SK-N-SH (cell line): ENCODE measurements at regions not wholly inside any gene's neighbourhood (a gene's known extent, or its start where the extent isn't known, plus 50 kb on each side); places are given as distances from the start of the nearest gene placed in this dataset.

Experiments used
- CTCF ChIA-PET: fragments of 300-600, 350-600 bp; formaldehyde crosslinking; extraction: SDS; loops from one replicate; lab custom pipeline; 2021; lab: Yijun Ruan, JAX
- POLR2A ChIA-PET: fragments of 350-600 bp; sonication (Branson Sonifier 250); formaldehyde crosslinking; extraction: SDS; loops from one replicate; lab custom pipeline; 2020; ENCODE audit warnings: antibody characterized with exemption, inconsistent platforms; lab: Yijun Ruan, JAX
- DNase-seq: peaks from one replicate; pipeline ENCODE4 v3.0.0; 2012
- H2AFZ ChIP-seq: fragments of 200-600 bp; sonication (generic); 2 replicates; pipeline ENCODE4 v1.8.1; 2016; ENCODE audit warnings: antibody characterized with exemption, mild to moderate bottlenecking, low read depth
- H3F3A ChIP-seq: fragments of 200-600 bp; sonication (generic); replicated peaks from 2 replicates; pipeline ENCODE3; 2016; ENCODE audit warnings: antibody characterized with exemption, mild to moderate bottlenecking; ENCODE audit not compliant: insufficient read depth
- H3K27ac ChIP-seq, 2 experiments: fragments of 200-500 bp in 1 of 2; fragments of 200-600 bp in 1 of 2; sonication (Bioruptor generic) in 1 of 2; sonication (generic), shearing (Covaris generic) in 1 of 2; 2 replicates each; pipeline versions ENCODE4 v1.5.1 to v1.6.1; 2014 to 2016; ENCODE audit warnings: low read depth in 2 of 2, inconsistent platforms in 1 of 2, low read length in 1 of 2, mild to moderate bottlenecking in 1 of 2, mixed read lengths in 1 of 2
- H3K27me3 ChIP-seq: fragments of 200-600 bp; sonication (generic), shearing (Covaris generic); 2 replicates; pipeline ENCODE4 v1.6.1; 2016; ENCODE audit warnings: mixed run types; ENCODE audit not compliant: insufficient read depth
- H3K36me3 ChIP-seq, 2 experiments: fragments of 200-500 bp in 1 of 2; fragments of 200-600 bp in 1 of 2; sonication (Bioruptor generic) in 1 of 2; sonication (generic) in 1 of 2; replicated peaks in 1 of 2; 2 replicates each; pipeline versions ENCODE3 to v1.5.1; 2014 to 2016; ENCODE audit warnings: low read length in 1 of 2, mild to moderate bottlenecking in 1 of 2; ENCODE audit not compliant: insufficient read depth in 2 of 2, control insufficient read depth in 1 of 2
- H3K4me1 ChIP-seq, 2 experiments: fragments of 200-500 bp in 1 of 2; fragments of 200-600 bp in 1 of 2; sonication (Bioruptor generic) in 1 of 2; sonication (generic), shearing (Covaris generic) in 1 of 2; 2 replicates each; pipeline versions ENCODE4 v1.5.1 to v1.6.1; 2014 to 2016; ENCODE audit warnings: low read depth in 1 of 2, low read length in 1 of 2, mixed run types in 1 of 2; ENCODE audit not compliant: insufficient read depth in 2 of 2, control insufficient read depth in 1 of 2
- H3K4me2 ChIP-seq: fragments of 200-600 bp; sonication (generic), shearing (Covaris generic); 2 replicates; pipeline ENCODE4 v1.6.1; 2017; ENCODE audit warnings: mixed run types
- H3K4me3 ChIP-seq, 2 experiments: fragments of 200-500 bp in 1 of 2; fragments of 200-600 bp in 1 of 2; sonication (Bioruptor generic) in 1 of 2; sonication (generic), shearing (Covaris generic) in 1 of 2; 2 replicates each; pipeline versions ENCODE4 v1.5.1 to v1.8.1; 2014 to 2016; ENCODE audit warnings: low read depth in 2 of 2, inconsistent platforms in 1 of 2, low read length in 1 of 2, mild to moderate bottlenecking in 1 of 2, mixed read lengths in 1 of 2, moderate library complexity in 1 of 2
- H3K79me2 ChIP-seq: fragments of 200-600 bp; sonication (generic); 2 replicates; pipeline ENCODE4 v1.8.1; 2017; ENCODE audit warnings: mild to moderate bottlenecking; ENCODE audit not compliant: insufficient read depth
- H3K9ac ChIP-seq: fragments of 200-600 bp; sonication (generic); 2 replicates; pipeline ENCODE4 v1.6.1; 2017; ENCODE audit warnings: mixed run types
- H3K9me2 ChIP-seq: fragments of 200-600 bp; sonication (generic); 2 replicates; pipeline ENCODE4 v1.6.1; 2017; ENCODE audit warnings: mixed run types
- H3K9me3 ChIP-seq: fragments of 200-600 bp; sonication (generic); 2 replicates; pipeline ENCODE4 v1.6.1; 2017; ENCODE audit warnings: mixed run types, mild to moderate bottlenecking, moderate library complexity
- H4K20me1 ChIP-seq: fragments of 200-600 bp; sonication (generic); 2 replicates; pipeline ENCODE4 v1.6.1; 2017; ENCODE audit warnings: mild to moderate bottlenecking, mixed run types; ENCODE audit not compliant: insufficient read depth
- CTCF ChIP-seq: fragments of 200-600 bp; sonication (generic); IDR thresholded peaks from 2 replicates; pipeline ENCODE4 v1.6.1; 2017; ENCODE audit warnings: antibody characterized with exemption, mild to moderate bottlenecking, moderate library complexity
- ELF1 ChIP-seq: IDR thresholded peaks from 2 replicates; pipeline ENCODE4 v1.4.0; 2012
- FOSL2 ChIP-seq: IDR thresholded peaks from 2 replicates; pipeline ENCODE4 v1.4.0; 2012; ENCODE audit warnings: low read depth, mild to moderate bottlenecking, moderate library complexity, borderline replicate concordance
- GATA2 ChIP-seq: sonication (generic); formaldehyde crosslinking; IDR thresholded peaks from 2 replicates; pipeline ENCODE4 v1.5.0; 2020; ENCODE audit warnings: mild to moderate bottlenecking, missing genetic modification reagents
- JUND ChIP-seq: IDR thresholded peaks from 2 replicates; pipeline ENCODE4 v1.4.0; 2012
- MEF2A ChIP-seq: IDR thresholded peaks from 2 replicates; pipeline ENCODE4 v1.4.0; 2012; ENCODE audit warnings: low read depth, borderline replicate concordance
- MXI1 ChIP-seq: IDR thresholded peaks from 2 replicates; pipeline ENCODE4 v1.6.1; 2012; ENCODE audit warnings: mild to moderate bottlenecking, low read depth, low read length, improper control_type of control experiment
- NRF1 ChIP-seq: IDR thresholded peaks from 2 replicates; pipeline ENCODE4 v1.6.1; 2012; ENCODE audit warnings: low read depth, mild to moderate bottlenecking, low read length
- RAD21 ChIP-seq: IDR thresholded peaks from 2 replicates; pipeline ENCODE4 v1.6.1; 2012; ENCODE audit warnings: mild to moderate bottlenecking, low read length
- REST ChIP-seq: IDR thresholded peaks from 2 replicates; pipeline ENCODE4 v1.6.1; 2012; ENCODE audit warnings: mild to moderate bottlenecking, low read depth, low read length, moderate library complexity
- RFX5 ChIP-seq: IDR thresholded peaks from 2 replicates; pipeline ENCODE4 v1.6.1; 2012; ENCODE audit warnings: mild to moderate bottlenecking, improper control_type of control experiment, low read length
- SMC3 ChIP-seq: IDR thresholded peaks from 2 replicates; pipeline ENCODE4 v1.6.1; 2012; ENCODE audit warnings: low read depth, low read length, improper control_type of control experiment
- TAF1 ChIP-seq: IDR thresholded peaks from 2 replicates; pipeline ENCODE4 v1.6.1; 2012; ENCODE audit warnings: low read depth, mild to moderate bottlenecking, low read length, moderate library complexity, borderline replicate concordance
- TCF12 ChIP-seq: IDR thresholded peaks from 2 replicates; pipeline ENCODE4 v1.4.0; 2012
- TEAD4 ChIP-seq: IDR thresholded peaks from 2 replicates; pipeline ENCODE4 v1.4.0; 2012; ENCODE audit warnings: mild to moderate bottlenecking, borderline replicate concordance; ENCODE audit not compliant: insufficient read depth
- USF1 ChIP-seq: IDR thresholded peaks from 2 replicates; pipeline ENCODE4 v1.4.0; 2012; ENCODE audit warnings: low read depth, borderline replicate concordance
- YY1 ChIP-seq: IDR thresholded peaks from 2 replicates; pipeline ENCODE4 v1.4.0; 2012; ENCODE audit warnings: low read depth, mild to moderate bottlenecking
- WGBS: methylation state at CpG from one replicate; pipeline ENCODE4 v1.1.6; 2017; ENCODE audit warnings: low lambda C conversion rate; 5-methylcytosine and 5-hydroxymethylcytosine counted together
- TF ChIP-seq, protein P1 (sequence below): fragments of 150-350 bp; IDR thresholded peaks from 2 replicates; pipeline ENCODE4 v1.6.1; 2017; ENCODE audit warnings: antibody characterized with exemption, low read length, low read depth, borderline replicate concordance

GRCh38 chr10:1886039-1886438, 148.7 kb upstream of the ADARB2 start:
- 11% methylated on average over 1 of the region's 1 CpG for WGBS
- Histone ChIP-seq H3K4me3 (no peak overlapping the region), H3K27ac (no peak overlapping the region), H3K36me3 (no peaks in the 10 kb centered on the region), H3K79me2 (no peaks in the 10 kb centered on the region), H3K4me2 (no peak overlapping the region), H3F3A (no peaks in the 10 kb centered on the region), H3K9me3 (0 out of 2 replicates have a peak, but pooled peaks cover 5% of the 10 kb centered on the region), H3K9ac (no peak overlapping the region), H2AFZ (no peak overlapping the region), H4K20me1 (no peaks in the 10 kb centered on the region), H3K9me2 (0 out of 2 replicates have a peak, but pooled peaks cover 3% of the 10 kb centered on the region)
- DNase-seq, result no peak
- CTCF ChIA-PET, result no interaction called here
- no peak for TF ChIP-seq SMC3
- no peak for TF ChIP-seq MXI1
- no peak for TF ChIP-seq REST
- TF ChIP-seq, all 33 proteins: peak for 0
- POLR2A ChIA-PET, result no interaction called here
- Histone ChIP-seq H3K4me1 (no peaks in the 10 kb centered on the region; a peak in 1 of 4 replicates), H3K27me3 (no peaks in the 10 kb centered on the region)

- Histone ChIP-seq H4K20me1 (no peaks in the 10 kb centered on the region), H3K4me3 (no peak overlapping the region), H3K4me1 (no peaks in the 10 kb centered on the region; a peak in 1 of 4 replicates), H3K27ac (no peak overlapping the region), H3K27me3 (no peaks in the 10 kb centered on the region), H3K9me2 (0 out of 2 replicates have a peak, but pooled peaks cover 3% of the 10 kb centered on the region), H3F3A (no peaks in the 10 kb centered on the region), H3K9me3 (0 out of 2 replicates have a peak, but pooled peaks cover 5% of the 10 kb centered on the region), H3K4me2 (no peak overlapping the region), H2AFZ (no peak overlapping the region), H3K36me3 (no peaks in the 10 kb centered on the region), H3K9ac (no peak overlapping the region), H3K79me2 (no peaks in the 10 kb centered on the region)
- ChIA-PET POLR2A (no interaction called here), CTCF (no interaction called here)
- no peak for DNase-seq
- WGBS, result 30% methylated on average over 4 of the region's 4 CpGs
- TF ChIP-seq, protein P1, sequence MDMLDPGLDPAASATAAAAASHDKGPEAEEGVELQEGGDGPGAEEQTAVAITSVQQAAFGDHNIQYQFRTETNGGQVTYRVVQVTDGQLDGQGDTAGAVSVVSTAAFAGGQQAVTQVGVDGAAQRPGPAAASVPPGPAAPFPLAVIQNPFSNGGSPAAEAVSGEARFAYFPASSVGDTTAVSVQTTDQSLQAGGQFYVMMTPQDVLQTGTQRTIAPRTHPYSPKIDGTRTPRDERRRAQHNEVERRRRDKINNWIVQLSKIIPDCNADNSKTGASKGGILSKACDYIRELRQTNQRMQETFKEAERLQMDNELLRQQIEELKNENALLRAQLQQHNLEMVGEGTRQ, result no peak
- TF ChIP-seq ELF1 (no peak), RFX5 (no peak), MEF2A (no peak), RAD21 (no peak), TEAD4 (no peak), GATA2 (CRISPR knock-in tag) (no peak), TAF1 (no peak), YY1 (no peak), REST (no peak), NRF1 (no peak), FOSL2 (no peak), JUND (no peak), USF1 (no peak), TCF12 (no peak), CTCF (no peak)
Measured at GRCh38 chr10:1882728-1883127, 145.4 kb upstream of the ADARB2 start.
